B cell (primary cell): ENCODE measurements at regions not wholly inside any gene's neighbourhood (a gene's known extent, or its start where the extent isn't known, plus 50 kb on each side); places are given as distances from the start of the nearest gene placed in this dataset.

Source experiments
- CTCF ChIP-seq: fragments of 200-600 bp; IDR thresholded peaks from one replicate; pipeline ENCODE4 v1.8.0; 2022; ENCODE audit warnings: antibody characterized with exemption, mild to moderate bottlenecking
- EZH2 ChIP-seq: IDR thresholded peaks from 2 replicates; pipeline ENCODE4 v1.6.1; 2012; ENCODE audit warnings: borderline replicate concordance, low read depth, mild to moderate bottlenecking, moderate library complexity, low read length; ENCODE audit not compliant: insufficient read depth, poor library complexity, severe bottlenecking

- TF ChIP-seq CTCF (no peak), EZH2 (no peak)
Measured at GRCh38 chr10:28471652-28472050, 61.3 kb upstream of the WAC start.
